ENCODE measurements at regions not wholly inside any gene's neighbourhood (a gene's known extent, or its start where the extent isn't known, plus 50 kb on each side); places are given as distances from the start of the nearest gene placed in this dataset.

DNA sequence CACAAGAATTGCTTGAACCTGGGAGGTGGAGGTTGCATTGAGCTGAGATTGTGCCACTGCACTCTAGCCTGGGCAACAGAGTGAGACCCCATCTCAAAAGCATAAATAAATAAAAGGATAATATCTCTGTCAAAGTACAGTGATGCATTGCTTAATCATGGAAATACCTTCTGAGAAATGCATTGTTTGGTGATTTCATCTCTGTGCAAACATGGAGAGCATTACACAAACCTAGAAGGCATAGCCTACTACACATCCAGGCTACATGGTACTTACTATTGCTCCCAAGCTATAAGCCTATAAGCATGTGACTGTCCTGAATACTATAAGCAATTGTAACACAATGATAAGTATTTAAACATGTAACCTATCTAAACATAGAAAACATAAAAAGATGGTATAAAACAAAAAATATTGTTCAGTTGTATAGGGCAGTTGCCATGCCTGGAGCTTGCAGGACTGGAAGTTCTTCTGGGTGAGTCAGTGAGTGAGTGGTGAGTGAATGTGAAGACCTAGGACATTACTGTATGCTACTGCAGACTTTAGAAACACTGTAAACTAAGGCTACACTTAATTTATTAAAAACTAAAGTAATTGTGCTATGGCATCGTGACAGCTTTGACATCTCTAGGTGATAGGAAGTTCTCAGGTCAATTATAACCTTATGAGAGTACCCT is 93.6 kb upstream of the SNRPN start:
- no peak overlapping the region for H3K4me3 ChIP-seq
- no peak overlapping the region for H3K27ac ChIP-seq
- 44 to 52% methylated on average over 1 of the region's 1 CpG for whole genome bisulfite sequencing, 2 donors
- no peaks in the 10 kb centered on the region for H3K27me3 ChIP-seq
- no peaks in the 10 kb centered on the region for H3K36me3 ChIP-seq (replicated peaks in 1 of 2; ENCODE audit: insufficient read depth in 1 of 2, low read depth in 2 of 2)
- TF ChIP-seq, protein P1, sequence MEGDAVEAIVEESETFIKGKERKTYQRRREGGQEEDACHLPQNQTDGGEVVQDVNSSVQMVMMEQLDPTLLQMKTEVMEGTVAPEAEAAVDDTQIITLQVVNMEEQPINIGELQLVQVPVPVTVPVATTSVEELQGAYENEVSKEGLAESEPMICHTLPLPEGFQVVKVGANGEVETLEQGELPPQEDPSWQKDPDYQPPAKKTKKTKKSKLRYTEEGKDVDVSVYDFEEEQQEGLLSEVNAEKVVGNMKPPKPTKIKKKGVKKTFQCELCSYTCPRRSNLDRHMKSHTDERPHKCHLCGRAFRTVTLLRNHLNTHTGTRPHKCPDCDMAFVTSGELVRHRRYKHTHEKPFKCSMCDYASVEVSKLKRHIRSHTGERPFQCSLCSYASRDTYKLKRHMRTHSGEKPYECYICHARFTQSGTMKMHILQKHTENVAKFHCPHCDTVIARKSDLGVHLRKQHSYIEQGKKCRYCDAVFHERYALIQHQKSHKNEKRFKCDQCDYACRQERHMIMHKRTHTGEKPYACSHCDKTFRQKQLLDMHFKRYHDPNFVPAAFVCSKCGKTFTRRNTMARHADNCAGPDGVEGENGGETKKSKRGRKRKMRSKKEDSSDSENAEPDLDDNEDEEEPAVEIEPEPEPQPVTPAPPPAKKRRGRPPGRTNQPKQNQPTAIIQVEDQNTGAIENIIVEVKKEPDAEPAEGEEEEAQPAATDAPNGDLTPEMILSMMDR (IDR thresholded peaks at IDR 0.05) = no peak
- TF ChIP-seq POLR2A (IDR thresholded peaks at IDR 0.05) = no peak
- DNase-seq (no peak), ATAC-seq (no peak)
- H3K4me1 ChIP-seq = no peaks in the 10 kb centered on the region
- peaks cover 0 to 4% (median 0%) of the 10 kb centered on the region in 3 donors for H3K9me3 ChIP-seq
- intact Hi-C loops (cut with DNase I) = no loop called here

DNA sequence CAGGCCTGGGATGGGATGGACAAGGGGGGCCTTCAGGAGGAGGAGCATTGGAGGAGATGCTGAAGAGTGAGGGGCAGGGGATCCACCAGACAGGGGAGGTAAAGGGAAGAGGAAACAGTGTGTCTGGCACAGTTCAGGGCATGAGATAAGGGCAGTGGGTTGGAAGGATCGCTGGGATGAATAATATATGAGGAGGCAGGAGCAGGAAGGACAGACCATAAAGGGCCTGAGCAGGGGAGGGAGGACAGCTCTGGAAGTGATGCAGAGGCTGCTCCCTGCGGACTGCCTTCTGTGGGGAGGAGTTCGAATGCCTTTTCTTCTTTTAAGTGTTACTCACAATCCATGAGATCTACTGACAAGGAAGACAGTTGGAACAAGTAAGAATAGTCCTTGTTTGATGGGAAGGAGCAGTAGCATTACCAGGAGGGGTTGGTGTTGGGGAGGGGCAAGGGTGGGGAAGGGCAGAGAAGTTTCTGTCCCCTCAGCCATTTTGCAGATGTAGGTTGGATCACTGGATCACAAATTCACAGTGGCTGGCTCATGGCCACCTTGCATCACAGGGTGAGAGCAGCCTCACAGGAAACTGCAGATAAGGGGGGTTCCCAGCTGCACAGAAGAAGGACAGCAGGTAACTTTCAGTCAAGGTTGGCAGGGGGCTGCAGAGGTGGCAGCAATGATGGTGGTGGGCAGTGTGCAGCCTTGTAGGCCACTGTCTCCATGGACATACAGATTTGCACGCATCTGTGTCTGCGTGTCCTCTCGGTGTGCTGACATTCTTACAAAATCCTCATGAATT is 91.9 kb upstream of the SNRPN start:
- no peaks in the 10 kb centered on the region for H3K4me1 ChIP-seq
- H3K27me3 ChIP-seq = no peaks in the 10 kb centered on the region
- WGBS, 2 donors = 52 to 61% methylated on average over 6 of the region's 6 CpGs
- no peak for ATAC-seq
- no peak for DNase-seq
- no peak for TF ChIP-seq POLR2A (IDR thresholded peaks at IDR 0.05)
- TF ChIP-seq, protein P1 (IDR thresholded peaks at IDR 0.05) = no peak
- H3K36me3 ChIP-seq (replicated peaks in 1 of 2; ENCODE audit: insufficient read depth in 1 of 2, low read depth in 2 of 2) = no peaks in the 10 kb centered on the region
- no peak overlapping the region for H3K4me3 ChIP-seq
- H3K9me3 ChIP-seq = no peaks in the 10 kb centered on the region
- no peak overlapping the region for H3K27ac ChIP-seq
- intact Hi-C loops (cut with DNase I) = no loop called here

DNA sequence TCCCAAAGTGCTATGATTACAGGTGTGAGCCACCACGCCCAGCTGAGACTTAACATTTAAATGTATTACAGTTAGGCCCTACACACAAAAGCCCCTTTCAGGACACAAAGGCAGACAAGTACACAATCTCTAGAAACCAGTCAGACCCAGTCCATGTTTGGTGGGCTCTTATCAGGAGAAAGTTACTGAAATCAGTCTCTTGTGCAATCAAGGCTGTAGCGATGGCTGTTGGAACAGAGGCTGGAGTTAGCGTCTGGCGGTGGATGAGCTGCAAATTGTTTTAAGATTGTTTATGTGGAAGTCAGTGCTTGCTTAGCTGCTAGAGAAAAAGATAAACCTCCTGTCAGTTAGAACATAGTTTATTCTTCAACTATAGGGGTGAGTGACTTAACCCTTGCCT is 89.5 kb upstream of the SNRPN start:
- no peaks in the 10 kb centered on the region for H3K4me1 ChIP-seq
- DNase-seq (no peak), ATAC-seq (no peak)
- no peaks in the 10 kb centered on the region for H3K27me3 ChIP-seq
- no peaks in the 10 kb centered on the region for H3K36me3 ChIP-seq (replicated peaks in 1 of 2; ENCODE audit: insufficient read depth in 1 of 2, low read depth in 2 of 2)
- 70 to 75% methylated on average over 4 of the region's 4 CpGs for WGBS, 2 donors
- intact Hi-C loops (cut with DNase I) = no loop called here
- no peak overlapping the region for H3K27ac ChIP-seq
- no peaks in the 10 kb centered on the region for H3K9me3 ChIP-seq
- TF ChIP-seq, protein P1 (IDR thresholded peaks at IDR 0.05) = no peak
- TF ChIP-seq POLR2A (IDR thresholded peaks at IDR 0.05) = no peak
- no peak overlapping the region for H3K4me3 ChIP-seq

DNA sequence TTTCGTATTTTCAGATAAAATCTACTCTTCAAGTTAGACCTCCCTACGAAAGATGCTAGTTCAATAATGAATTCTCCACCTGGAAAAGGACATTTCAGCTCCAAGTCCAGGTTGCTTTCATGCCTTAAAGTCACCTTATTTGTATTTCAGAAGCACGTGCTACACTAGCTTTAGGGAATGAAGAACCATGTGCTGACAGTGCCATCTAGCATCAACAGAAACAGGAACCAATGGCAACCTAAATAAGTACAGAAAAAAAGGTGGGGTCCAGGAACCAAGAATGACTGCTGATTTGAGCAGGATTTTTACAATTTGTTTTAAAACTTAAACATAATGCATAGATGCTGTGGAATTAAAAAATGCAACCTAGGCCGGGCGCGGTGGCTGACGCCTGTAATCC is 77.6 kb upstream of the SNRPN start:
- Histone ChIP-seq H3K4me3 (no peak overlapping the region), H3K27ac (no peak overlapping the region), H3K36me3 (replicated peaks in 1 of 2; ENCODE audit: insufficient read depth in 1 of 2, low read depth in 2 of 2) (no peaks in the 10 kb centered on the region), H3K4me1 (no peaks in the 10 kb centered on the region), H3K27me3 (no peaks in the 10 kb centered on the region), H3K9me3 (peaks cover 0 to 6% (median 0%) of the 10 kb centered on the region in 3 donors)
- no peak for ATAC-seq
- TF ChIP-seq, protein P1 (IDR thresholded peaks at IDR 0.05) = no peak
- no peak for TF ChIP-seq POLR2A (IDR thresholded peaks at IDR 0.05)
- intact Hi-C loops (cut with DNase I) = no loop called here
- 63 to 70% methylated on average over 7 of the region's 7 CpGs for WGBS, 2 donors
- DNase-seq = no peak

Data from body of pancreas (tissue), 4 donors.